H1 (cell line): ENCODE measurements at regions not wholly inside any gene's neighbourhood (a gene's known extent, or its start where the extent isn't known, plus 50 kb on each side); places are given as distances from the start of the nearest gene placed in this dataset.

Experiments used
- ASH2L ChIP-seq: fragments of 200-600, 300-600 bp; sonication (generic); IDR thresholded peaks from one replicate; pipeline ENCODE4 v1.7.1; 2017; ENCODE audit warnings: low read length
- CEBPB ChIP-seq: IDR thresholded peaks from 2 replicates; pipeline ENCODE4 v1.6.1; 2012; ENCODE audit warnings: low read depth, low read length
- GABPA ChIP-seq: IDR thresholded peaks from 2 replicates; pipeline ENCODE4 v1.6.1; 2011; ENCODE audit warnings: mild to moderate bottlenecking, low read length, moderate library complexity, borderline replicate concordance; ENCODE audit not compliant: insufficient read depth
- POLR2A ChIP-seq, 2 experiments: IDR thresholded peaks; 1 replicate in 1 of 2; 2 replicates in 1 of 2; pipeline ENCODE4 v1.6.1; 2011; ENCODE audit warnings: low read depth in 2 of 2, low read length in 2 of 2, mild to moderate bottlenecking in 2 of 2; ENCODE audit errors: control extremely low read depth in 1 of 2
- TF ChIP-seq, protein P1 (sequence below), 3 experiments: IDR thresholded peaks; 1 replicate in 2 of 3; 2 replicates in 1 of 3; pipeline versions ENCODE4 v1.5.1 to v1.6.1; 2011; ENCODE audit warnings: low read length in 3 of 3, mild to moderate bottlenecking in 3 of 3, inconsistent platforms in 2 of 3, low read depth in 1 of 3, moderate library complexity in 1 of 3; ENCODE audit not compliant: insufficient read depth in 1 of 3; ENCODE audit errors: control extremely low read depth in 1 of 3

DNA sequence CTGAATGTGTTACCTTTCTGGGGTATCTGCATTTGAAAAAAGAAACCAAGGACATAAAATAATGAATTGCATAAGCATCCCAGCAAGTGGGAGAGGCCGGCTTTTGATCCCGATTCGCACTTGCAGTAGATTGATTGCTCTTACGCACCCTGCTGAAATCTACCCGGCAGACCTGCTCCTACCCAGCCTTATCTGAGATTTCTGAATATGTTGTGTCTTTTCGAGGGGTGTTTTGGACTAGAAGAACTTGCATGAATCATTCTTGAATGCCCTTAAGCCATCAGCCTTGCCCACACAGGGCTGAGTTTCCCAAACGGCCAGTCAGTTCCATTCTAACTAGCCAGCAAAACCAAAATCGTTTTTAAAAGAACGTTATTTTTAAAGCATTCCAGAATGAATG lies 174.4 kb upstream of the BCOR start:
- TF ChIP-seq, protein P1, sequence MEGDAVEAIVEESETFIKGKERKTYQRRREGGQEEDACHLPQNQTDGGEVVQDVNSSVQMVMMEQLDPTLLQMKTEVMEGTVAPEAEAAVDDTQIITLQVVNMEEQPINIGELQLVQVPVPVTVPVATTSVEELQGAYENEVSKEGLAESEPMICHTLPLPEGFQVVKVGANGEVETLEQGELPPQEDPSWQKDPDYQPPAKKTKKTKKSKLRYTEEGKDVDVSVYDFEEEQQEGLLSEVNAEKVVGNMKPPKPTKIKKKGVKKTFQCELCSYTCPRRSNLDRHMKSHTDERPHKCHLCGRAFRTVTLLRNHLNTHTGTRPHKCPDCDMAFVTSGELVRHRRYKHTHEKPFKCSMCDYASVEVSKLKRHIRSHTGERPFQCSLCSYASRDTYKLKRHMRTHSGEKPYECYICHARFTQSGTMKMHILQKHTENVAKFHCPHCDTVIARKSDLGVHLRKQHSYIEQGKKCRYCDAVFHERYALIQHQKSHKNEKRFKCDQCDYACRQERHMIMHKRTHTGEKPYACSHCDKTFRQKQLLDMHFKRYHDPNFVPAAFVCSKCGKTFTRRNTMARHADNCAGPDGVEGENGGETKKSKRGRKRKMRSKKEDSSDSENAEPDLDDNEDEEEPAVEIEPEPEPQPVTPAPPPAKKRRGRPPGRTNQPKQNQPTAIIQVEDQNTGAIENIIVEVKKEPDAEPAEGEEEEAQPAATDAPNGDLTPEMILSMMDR (IDR thresholded peaks at IDR 0.05; ENCODE audit: control extremely low read depth in 1 of 3, insufficient read depth in 1 of 3, low read depth in 1 of 3, low read length in 3 of 3) = no peak
- TF ChIP-seq CEBPB (no peak), ASH2L (no peak), POLR2A (IDR thresholded peaks at IDR 0.05; ENCODE audit: control extremely low read depth in 1 of 2, low read depth in 2 of 2, low read length in 2 of 2) (no peak), GABPA (no peak)
